HepG2 (cell line): ENCODE measurements at regions not wholly inside any gene's neighbourhood (a gene's known extent, or its start where the extent isn't known, plus 50 kb on each side); places are given as distances from the start of the nearest gene placed in this dataset.

Experiments used
- ATAC-seq: fragments of 200-7000 bp; cut with Tn5 transposase; 3 replicates; pipeline ENCODE4 v1.9.1; 2020; ENCODE audit warnings: mild to moderate bottlenecking, moderate library complexity
- BruUV-seq: library from RNA; stranded (reverse); fragments of 400-500 nt; replicated peaks from 2 replicates; lab custom pipeline; 2021; lab: Mats Ljungman, UMichigan
- CTCF ChIA-PET: fragments of 300-600 bp; formaldehyde crosslinking; extraction: SDS; loops from one replicate; lab custom pipeline; 2021; ENCODE audit warnings: low total read pairs, inconsistent platforms, low intra/inter-chr PET ratio; lab: Yijun Ruan, JAX
- POLR2A ChIA-PET: fragments of 350-600 bp; sonication (Branson Sonifier 250); formaldehyde crosslinking; loops from one replicate; lab custom pipeline; 2020; ENCODE audit warnings: antibody characterized with exemption, inconsistent platforms; lab: Yijun Ruan, JAX
- DNase-seq: peaks from one replicate; pipeline ENCODE4 v3.0.0-alpha.2; 2015; ENCODE audit warnings: low spot score
- FAIRE-seq: peaks from 3 replicates; lab custom pipeline; 2011; peaks lifted over from hg19 to GRCh38; lab: Jason Lieb, UNC
- H2AFZ ChIP-seq: one replicate; pipeline ENCODE4 v1.6.1; 2011; ENCODE audit warnings: low read length, inconsistent platforms
- H3K27ac ChIP-seq: fragments of 300-600 bp; 3 replicates; pipeline ENCODE4 v1.8.0; 2011; ENCODE audit warnings: mixed run types, mild to moderate bottlenecking, mixed read lengths, low read length, inconsistent platforms; ENCODE audit not compliant: insufficient read depth; ENCODE audit errors: extremely low read length
- H3K27me3 ChIP-seq, 2 experiments: fragments of 200-600 bp in 1 of 2; 2 replicates in 1 of 2; 3 replicates in 1 of 2; pipeline versions ENCODE4 v1.6.0 to v1.8.0; 2011; ENCODE audit warnings: low read length in 2 of 2, mild to moderate bottlenecking in 2 of 2, moderate library complexity in 2 of 2, inconsistent platforms in 1 of 2; ENCODE audit not compliant: insufficient read depth in 2 of 2, control insufficient read depth in 1 of 2
- H3K36me3 ChIP-seq, 2 experiments: fragments of 200-600 bp in 1 of 2; replicated peaks in 1 of 2; 2 replicates in 1 of 2; 3 replicates in 1 of 2; pipeline versions ENCODE4 v1.5.1 to v1.8.0; 2011; ENCODE audit warnings: low read length in 2 of 2, inconsistent platforms in 1 of 2; ENCODE audit not compliant: insufficient read depth in 2 of 2, control insufficient read depth in 1 of 2
- H3K4me1 ChIP-seq: 2 replicates; pipeline ENCODE4 v1.5.1; 2012; ENCODE audit warnings: low read length, inconsistent platforms; ENCODE audit not compliant: insufficient read depth
- H3K4me2 ChIP-seq: 2 replicates; pipeline ENCODE4 v1.6.0; 2011; ENCODE audit warnings: low read depth, low read length, inconsistent platforms
- H3K4me3 ChIP-seq, 3 experiments: fragments of 200-600 bp in 1 of 3; sonication (generic), shearing (Covaris generic) in 1 of 3; replicated peaks in 1 of 3; 2 replicates each; pipeline ENCODE4 v1.5.1; 2011 to 2016; ENCODE audit warnings: low read length in 3 of 3, inconsistent platforms in 2 of 3, low read depth in 2 of 3, mild to moderate bottlenecking in 2 of 3, control low read depth in 1 of 3, mixed read lengths in 1 of 3; ENCODE audit not compliant: insufficient read depth in 1 of 3
- H3K79me2 ChIP-seq: one replicate; pipeline ENCODE4 v1.6.1; 2011; ENCODE audit warnings: low read length, inconsistent platforms; ENCODE audit not compliant: insufficient read depth
- H3K9ac ChIP-seq: 2 replicates; pipeline ENCODE4 v1.6.0; 2011; ENCODE audit warnings: mild to moderate bottlenecking, low read depth, low read length, inconsistent platforms; ENCODE audit not compliant: insufficient read depth
- H3K9me3 ChIP-seq: 2 replicates; pipeline ENCODE4 v1.5.1; 2012; ENCODE audit warnings: mild to moderate bottlenecking, low read length
- H4K20me1 ChIP-seq: 2 replicates; pipeline ENCODE4 v1.6.0; 2011; ENCODE audit warnings: inconsistent platforms, mild to moderate bottlenecking, low read length, moderate library complexity; ENCODE audit not compliant: insufficient read depth
- ASH2L ChIP-seq: fragments of 300-600, 200-600 bp; sonication (generic); IDR thresholded peaks from 2 replicates; pipeline ENCODE4 v1.7.0; 2017; ENCODE audit warnings: low read depth, mild to moderate bottlenecking, moderate library complexity, mixed read lengths, low read length; ENCODE audit not compliant: insufficient read length
- CEBPB ChIP-seq: IDR thresholded peaks from 2 replicates; pipeline ENCODE4 v1.6.1; 2011; ENCODE audit warnings: low read depth, low read length, improper control_type of control experiment, borderline replicate concordance
- CREB3 ChIP-seq: sonication (generic); formaldehyde crosslinking; IDR thresholded peaks from 2 replicates; pipeline ENCODE4 v1.5.0; 2020; ENCODE audit warnings: missing genetic modification reagents
- GTF2F1 ChIP-seq: fragments of 150-350 bp; IDR thresholded peaks from 2 replicates; pipeline ENCODE4 v1.6.1; 2014; ENCODE audit warnings: low read length
- IRF2 ChIP-seq: IDR thresholded peaks from 2 replicates; pipeline ENCODE4 v1.6.1; 2018; ENCODE audit warnings: missing genetic modification reagents, missing compliant biosample characterization
- JUNB ChIP-seq: sonication (generic); formaldehyde crosslinking; IDR thresholded peaks from 2 replicates; pipeline ENCODE4 v1.8.0; 2022; ENCODE audit warnings: missing genetic modification reagents, mild to moderate bottlenecking, borderline replicate concordance
- KLF16 ChIP-seq, 2 experiments: sonication (generic) in 1 of 2; formaldehyde crosslinking in 1 of 2; IDR thresholded peaks; 2 replicates each; pipeline versions ENCODE4 v1.6.1 to v1.8.0; 2016 to 2023; ENCODE audit warnings: missing genetic modification reagents in 2 of 2, missing compliant biosample characterization in 1 of 2
- MEIS1 ChIP-seq: sonication (generic); formaldehyde crosslinking; IDR thresholded peaks from 2 replicates; pipeline ENCODE4 v1.9.0; 2021; ENCODE audit warnings: mild to moderate bottlenecking, missing genetic modification reagents, moderate library complexity, borderline replicate concordance
- MYNN ChIP-seq: sonication (generic); formaldehyde crosslinking; IDR thresholded peaks from 2 replicates; pipeline ENCODE4 v1.4.0; 2020; ENCODE audit warnings: mild to moderate bottlenecking, low read depth, missing genetic modification reagents
- PRMT3 ChIP-seq: sonication (generic); formaldehyde crosslinking; IDR thresholded peaks from 2 replicates; pipeline ENCODE4 v1.8.1; 2022; ENCODE audit warnings: low read depth, mild to moderate bottlenecking, moderate library complexity, missing genetic modification reagents, borderline replicate concordance
- RFXANK ChIP-seq: IDR thresholded peaks from 2 replicates; pipeline ENCODE4 v1.6.1; 2016
- YEATS4 ChIP-seq: sonication (generic); formaldehyde crosslinking; IDR thresholded peaks from 2 replicates; pipeline ENCODE4 v1.4.0; 2020; ENCODE audit warnings: missing genetic modification reagents, borderline replicate concordance
- ZFP90 ChIP-seq: sonication (generic); formaldehyde crosslinking; IDR thresholded peaks from 2 replicates; pipeline ENCODE4 v1.8.0; 2022; ENCODE audit warnings: missing genetic modification reagents, mild to moderate bottlenecking, inconsistent platforms, borderline replicate concordance
- ZNF143 ChIP-seq: sonication (generic); formaldehyde crosslinking; IDR thresholded peaks from 2 replicates; pipeline ENCODE4 v1.4.0; 2020; ENCODE audit warnings: missing genetic modification reagents
- ZNF224 ChIP-seq: sonication (generic); formaldehyde crosslinking; IDR thresholded peaks from 2 replicates; pipeline ENCODE4 v1.5.0; 2020; ENCODE audit warnings: mild to moderate bottlenecking, missing genetic modification reagents
- ZNF367 ChIP-seq: sonication (generic); formaldehyde crosslinking; IDR thresholded peaks from 2 replicates; pipeline ENCODE4 v1.4.0; 2020; ENCODE audit warnings: missing genetic modification reagents, borderline replicate concordance
- ZNF383 ChIP-seq: sonication (generic); formaldehyde crosslinking; IDR thresholded peaks from 2 replicates; pipeline ENCODE4 v1.4.0; 2020; ENCODE audit warnings: missing genetic modification reagents, mild to moderate bottlenecking, borderline replicate concordance
- ZNF549 ChIP-seq: sonication (generic); formaldehyde crosslinking; IDR thresholded peaks from 2 replicates; pipeline ENCODE4 v1.5.0; 2020; ENCODE audit warnings: missing genetic modification reagents
- WGBS: methylation state at CpG from one replicate; pipeline ENCODE4 v1.1.6; 2017; ENCODE audit warnings: low lambda C conversion rate; 5-methylcytosine and 5-hydroxymethylcytosine counted together
- in situ Hi-C: cut with HindIII; loops from 2 replicates; pipeline ENCODE4 v1.10.0; 2017; ENCODE audit warnings: low pct_unique_long_range_greater_than_20kb; ENCODE audit not compliant: extremely low pct_ligation_motif_present
- intact Hi-C: fragments of 100-400 bp; cut with micrococcal nuclease; formaldehyde crosslinking; loops from one replicate; pipeline ENCODE4 v1.10.0; 2022; ENCODE audit not compliant: unreplicated experiment
- TF ChIP-seq, protein P1 (sequence below): IDR thresholded peaks from 2 replicates; pipeline ENCODE4 v1.6.1; 2016; ENCODE audit warnings: low read depth, borderline replicate concordance

DNA sequence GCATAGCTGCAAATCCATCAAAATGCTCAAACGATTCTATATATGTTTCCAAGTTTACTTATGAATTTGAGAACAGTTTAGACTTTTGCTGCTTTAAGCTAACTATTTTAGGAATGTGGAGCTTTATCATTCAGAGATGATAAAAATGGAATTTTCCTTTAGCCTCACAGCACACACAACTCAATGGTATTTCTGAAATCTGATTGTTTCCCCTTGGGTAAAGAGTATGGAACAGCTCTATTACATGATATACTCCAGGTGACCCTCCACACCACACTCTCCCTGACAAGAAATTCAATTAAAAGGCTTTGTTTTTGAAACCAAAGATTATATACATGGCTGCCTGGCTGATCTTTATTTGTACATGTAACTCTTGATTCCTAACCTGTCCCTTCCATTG is 120.0 kb downstream of the LUZP4 start:
- H2AFZ ChIP-seq, result no peak overlapping the region

GRCh38 chrX:115410731-115411428 is 121.4 kb downstream of the LUZP4 start:
- CTCF ChIA-PET, result no interaction called here
- H3K9ac ChIP-seq, result no peak overlapping the region
- no peaks in the 10 kb centered on the region for H4K20me1 ChIP-seq
- no peaks in the 10 kb centered on the region for H3K79me2 ChIP-seq
- POLR2A ChIA-PET, result no interaction called here
- H2AFZ ChIP-seq, result no peak overlapping the region
- no peak overlapping the region for H3K4me3 ChIP-seq
- H3K9me3 ChIP-seq, result no peaks in the 10 kb centered on the region
- no peaks in the 10 kb centered on the region for H3K36me3 ChIP-seq
- ATAC-seq (no peak), FAIRE-seq (no peak), DNase-seq (no peak)
- H3K27ac ChIP-seq, result no peak overlapping the region
- 36% methylated on average over 5 of the region's 5 CpGs for WGBS
- no TSS peak for BruUV-seq
- TF ChIP-seq, protein P1, sequence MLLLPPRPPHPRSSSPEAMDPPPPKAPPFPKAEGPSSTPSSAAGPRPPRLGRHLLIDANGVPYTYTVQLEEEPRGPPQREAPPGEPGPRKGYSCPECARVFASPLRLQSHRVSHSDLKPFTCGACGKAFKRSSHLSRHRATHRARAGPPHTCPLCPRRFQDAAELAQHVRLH (CRISPR knock-in tag), result no peak
- TF ChIP-seq ZNF224 (CRISPR knock-in tag) (no peak), IRF2 (CRISPR knock-in tag) (no peak), CEBPB (no peak), JUNB (CRISPR knock-in tag) (no peak)
- no peak overlapping the region for H3K4me2 ChIP-seq
- H3K27me3 ChIP-seq, result no peaks in the 10 kb centered on the region
- H3K4me1 ChIP-seq, result no peaks in the 10 kb centered on the region
- in situ Hi-C loops (no loop called here), intact Hi-C loops (no loop called here)

More for the DNA sequence above, 120.0 kb downstream of the LUZP4 start:
- no peak for ATAC-seq
- Histone ChIP-seq H3K9me3 (no peaks in the 10 kb centered on the region), H3K27me3 (no peaks in the 10 kb centered on the region), H3K4me2 (no peak overlapping the region), H3K27ac (no peak overlapping the region), H3K79me2 (no peaks in the 10 kb centered on the region), H3K9ac (no peak overlapping the region), H4K20me1 (no peaks in the 10 kb centered on the region), H3K36me3 (no peaks in the 10 kb centered on the region), H3K4me1 (no peaks in the 10 kb centered on the region), H3K4me3 (no peak overlapping the region)
- ChIA-PET CTCF (no interaction called here), POLR2A (no interaction called here)
- no TSS peak for BruUV-seq
- FAIRE-seq, result no peak
- intact Hi-C loops, result loop anchor here (5.0 kb wide), 1 partner anchor 293 kb away; no protein-coding TSS in a partner anchor
- WGBS, result 0% methylated on average over 1 of the region's 1 CpG
- no peak for DNase-seq
- TF ChIP-seq YEATS4 (CRISPR knock-in tag) (no peak), MEIS1 (CRISPR knock-in tag) (no peak), MYNN (CRISPR knock-in tag) (no peak), ZNF383 (CRISPR knock-in tag) (no peak), ASH2L (no peak), ZNF549 (CRISPR knock-in tag) (no peak), KLF16 (CRISPR knock-in tag; IDR thresholded peaks at IDR 0.05) (no peak), PRMT3 (CRISPR knock-in tag) (no peak), GTF2F1 (no peak), RFXANK (CRISPR knock-in tag) (no peak), ZFP90 (CRISPR knock-in tag) (no peak), ZNF143 (CRISPR knock-in tag) (no peak), CREB3 (CRISPR knock-in tag) (no peak), ZNF367 (CRISPR knock-in tag) (no peak)
- in situ Hi-C loops, result no loop called here
